GM18951 (cell line): ENCODE measurements at regions not wholly inside any gene's neighbourhood (a gene's known extent, or its start where the extent isn't known, plus 50 kb on each side); places are given as distances from the start of the nearest gene placed in this dataset.
"Not testable (repeated sequence)": the region's sequence is repeated elsewhere in the genome, so short reads cannot be mapped to it uniquely, and the experiment has no call there.

Experiments
- POLR2A ChIP-seq: IDR thresholded peaks from 4 replicates; pipeline ENCODE4 v1.6.1; 2011; ENCODE audit warnings: mild to moderate bottlenecking; ENCODE audit not compliant: insufficient read length, insufficient read depth; ENCODE audit errors: extremely low read depth
- in situ Hi-C: fragments of 300-500 bp; cut with MboI; formaldehyde crosslinking; loops from one replicate; pipeline ENCODE4 v1.12.0; 2022; ENCODE audit warnings: low sequenced_read_pairs, mixed read lengths, inconsistent platforms; ENCODE audit not compliant: unreplicated experiment

- in situ Hi-C loops, result no loop called here
- no peak for TF ChIP-seq POLR2A
These were observed 213.9 kb upstream of the ZCCHC13 start for GRCh38 chrX:74090049-74090448.

GRCh38 chrX:74085642-74086236 is 218.2 kb upstream of the ZCCHC13 start:
- in situ Hi-C loops, result no loop called here
- no peak for TF ChIP-seq POLR2A

- TF ChIP-seq POLR2A, result no peak
- in situ Hi-C loops, result no loop called here
These were observed 223.8 kb upstream of the ZCCHC13 start for GRCh38 chrX:74080165-74080564.

- no peak for TF ChIP-seq POLR2A
These were observed 213.4 kb upstream of the XIST start for GRCh38 chrX:74065831-74066390.

GRCh38 chrX:74063426-74064155 is 211.1 kb upstream of the XIST start:
- no peak for TF ChIP-seq POLR2A
- in situ Hi-C loops, result no loop called here

More at GRCh38 chrX:74065831-74066390, 213.4 kb upstream of the XIST start:
- in situ Hi-C loops, result no loop called here

- in situ Hi-C loops, result no loop called here
- no peak for TF ChIP-seq POLR2A
These were observed 209.4 kb upstream of the XIST start for GRCh38 chrX:74061879-74062278.

GRCh38 chrX:74049126-74049525 is 196.6 kb upstream of the XIST start:
- no peak for TF ChIP-seq POLR2A
- in situ Hi-C loops, result no loop called here

GRCh38 chrX:74034066-74034465 is 181.6 kb upstream of the XIST start:
- in situ Hi-C loops, result not testable (repeated sequence)

- in situ Hi-C loops, result not testable (repeated sequence)
These were observed 179.0 kb upstream of the XIST start for GRCh38 chrX:74031527-74031926.

- in situ Hi-C loops, result not testable (repeated sequence)
These were observed 178.3 kb upstream of the XIST start for GRCh38 chrX:74030766-74031165.

GRCh38 chrX:74025145-74025544 is 172.6 kb upstream of the XIST start:
- in situ Hi-C loops, result not testable (repeated sequence)

GRCh38 chrX:74023203-74023602 is 170.7 kb upstream of the XIST start:
- in situ Hi-C loops, result no loop called here
- no peak for TF ChIP-seq POLR2A

GRCh38 chrX:74018253-74018652 is 165.7 kb upstream of the XIST start:
- TF ChIP-seq POLR2A, result no peak
- in situ Hi-C loops, result loop anchor here (10.0 kb wide), 1 partner anchor 163 kb away; the partner anchor contains the start of gene XIST

GRCh38 chrX:74015379-74016019 is 163.0 kb upstream of the XIST start:
- no peak for TF ChIP-seq POLR2A
- in situ Hi-C loops, result loop anchor here (10.0 kb wide), 1 partner anchor 161 kb away; the partner anchor contains the start of gene XIST

- in situ Hi-C loops, result no loop called here
- TF ChIP-seq POLR2A, result no peak
These were observed 156.5 kb upstream of the XIST start for GRCh38 chrX:74009041-74009440.
